HepG2 (cell line): ENCODE measurements at regions not wholly inside any gene's neighbourhood (a gene's known extent, or its start where the extent isn't known, plus 50 kb on each side); places are given as distances from the start of the nearest gene placed in this dataset.

ENCODE experiments used
- ATAC-seq: fragments of 200-7000 bp; cut with Tn5 transposase; 3 replicates; pipeline ENCODE4 v1.9.1; 2020; ENCODE audit warnings: mild to moderate bottlenecking, moderate library complexity
- BruUV-seq: library from RNA; stranded (reverse); fragments of 400-500 nt; replicated peaks from 2 replicates; lab custom pipeline; 2021; lab: Mats Ljungman, UMichigan
- CTCF ChIA-PET: fragments of 300-600 bp; formaldehyde crosslinking; extraction: SDS; loops from one replicate; lab custom pipeline; 2021; ENCODE audit warnings: low total read pairs, inconsistent platforms, low intra/inter-chr PET ratio; lab: Yijun Ruan, JAX
- POLR2A ChIA-PET: fragments of 350-600 bp; sonication (Branson Sonifier 250); formaldehyde crosslinking; loops from one replicate; lab custom pipeline; 2020; ENCODE audit warnings: antibody characterized with exemption, inconsistent platforms; lab: Yijun Ruan, JAX
- DNase-seq: peaks from one replicate; pipeline ENCODE4 v3.0.0-alpha.2; 2015; ENCODE audit warnings: low spot score
- FAIRE-seq: peaks from 3 replicates; lab custom pipeline; 2011; peaks lifted over from hg19 to GRCh38; lab: Jason Lieb, UNC
- H2AFZ ChIP-seq: one replicate; pipeline ENCODE4 v1.6.1; 2011; ENCODE audit warnings: low read length, inconsistent platforms
- H3K27ac ChIP-seq: fragments of 300-600 bp; 3 replicates; pipeline ENCODE4 v1.8.0; 2011; ENCODE audit warnings: mixed run types, mild to moderate bottlenecking, mixed read lengths, low read length, inconsistent platforms; ENCODE audit not compliant: insufficient read depth; ENCODE audit errors: extremely low read length
- H3K27me3 ChIP-seq, 2 experiments: fragments of 200-600 bp in 1 of 2; 2 replicates in 1 of 2; 3 replicates in 1 of 2; pipeline versions ENCODE4 v1.6.0 to v1.8.0; 2011; ENCODE audit warnings: low read length in 2 of 2, mild to moderate bottlenecking in 2 of 2, moderate library complexity in 2 of 2, inconsistent platforms in 1 of 2; ENCODE audit not compliant: insufficient read depth in 2 of 2, control insufficient read depth in 1 of 2
- H3K36me3 ChIP-seq, 2 experiments: fragments of 200-600 bp in 1 of 2; replicated peaks in 1 of 2; 2 replicates in 1 of 2; 3 replicates in 1 of 2; pipeline versions ENCODE4 v1.5.1 to v1.8.0; 2011; ENCODE audit warnings: low read length in 2 of 2, inconsistent platforms in 1 of 2; ENCODE audit not compliant: insufficient read depth in 2 of 2, control insufficient read depth in 1 of 2
- H3K4me1 ChIP-seq: 2 replicates; pipeline ENCODE4 v1.5.1; 2012; ENCODE audit warnings: low read length, inconsistent platforms; ENCODE audit not compliant: insufficient read depth
- H3K4me2 ChIP-seq: 2 replicates; pipeline ENCODE4 v1.6.0; 2011; ENCODE audit warnings: low read depth, low read length, inconsistent platforms
- H3K4me3 ChIP-seq, 3 experiments: fragments of 200-600 bp in 1 of 3; sonication (generic), shearing (Covaris generic) in 1 of 3; replicated peaks in 1 of 3; 2 replicates each; pipeline ENCODE4 v1.5.1; 2011 to 2016; ENCODE audit warnings: low read length in 3 of 3, inconsistent platforms in 2 of 3, low read depth in 2 of 3, mild to moderate bottlenecking in 2 of 3, control low read depth in 1 of 3, mixed read lengths in 1 of 3; ENCODE audit not compliant: insufficient read depth in 1 of 3
- H3K79me2 ChIP-seq: one replicate; pipeline ENCODE4 v1.6.1; 2011; ENCODE audit warnings: low read length, inconsistent platforms; ENCODE audit not compliant: insufficient read depth
- H3K9ac ChIP-seq: 2 replicates; pipeline ENCODE4 v1.6.0; 2011; ENCODE audit warnings: mild to moderate bottlenecking, low read depth, low read length, inconsistent platforms; ENCODE audit not compliant: insufficient read depth
- H3K9me3 ChIP-seq: 2 replicates; pipeline ENCODE4 v1.5.1; 2012; ENCODE audit warnings: mild to moderate bottlenecking, low read length
- H4K20me1 ChIP-seq: 2 replicates; pipeline ENCODE4 v1.6.0; 2011; ENCODE audit warnings: inconsistent platforms, mild to moderate bottlenecking, low read length, moderate library complexity; ENCODE audit not compliant: insufficient read depth
- ETV6 ChIP-seq: sonication (generic); formaldehyde crosslinking; conservative IDR thresholded peaks from 2 replicates; pipeline ENCODE4 v1.4.0; 2020; ENCODE audit warnings: missing genetic modification reagents
- GPN1 ChIP-seq: sonication (generic); formaldehyde crosslinking; IDR thresholded peaks from 2 replicates; pipeline ENCODE4 v1.5.1; 2020; ENCODE audit warnings: missing genetic modification reagents, borderline replicate concordance
- HNRNPK ChIP-seq: fragments of 200-400 bp; formaldehyde crosslinking; IDR thresholded peaks from 2 replicates; pipeline ENCODE4 v1.6.1; 2018; ENCODE audit warnings: low read length, low read depth, moderate library complexity, mild to moderate bottlenecking; ENCODE audit not compliant: poor library complexity, severe bottlenecking
- JARID2 ChIP-seq: sonication (generic); formaldehyde crosslinking; IDR thresholded peaks from 2 replicates; pipeline ENCODE4 v1.8.1; 2023; ENCODE audit warnings: missing genetic modification reagents, inconsistent platforms; ENCODE audit not compliant: insufficient replicate concordance
- NR2F2 ChIP-seq: IDR thresholded peaks from 2 replicates; pipeline ENCODE4 v1.6.1; 2012; ENCODE audit warnings: low read depth, inconsistent platforms, borderline replicate concordance
- PCBP1 ChIP-seq: fragments of 200-400 bp; formaldehyde crosslinking; IDR thresholded peaks from 2 replicates; pipeline ENCODE4 v1.6.1; 2017; ENCODE audit warnings: mild to moderate bottlenecking, low read depth, low read length, borderline replicate concordance
- ZFYVE20 ChIP-seq: sonication (generic); formaldehyde crosslinking; IDR thresholded peaks from 2 replicates; pipeline ENCODE4 v1.8.0; 2023; ENCODE audit warnings: low read depth, mild to moderate bottlenecking, moderate library complexity, missing genetic modification reagents, borderline replicate concordance
- ZMYM3 ChIP-seq: sonication (generic); formaldehyde crosslinking; IDR thresholded peaks from 2 replicates; pipeline ENCODE4 v1.5.1; 2020; ENCODE audit warnings: mild to moderate bottlenecking, missing genetic modification reagents
- ZNF205 ChIP-seq: IDR thresholded peaks from 2 replicates; pipeline ENCODE4 v1.6.1; 2018; ENCODE audit warnings: missing biosample characterization, missing genetic modification reagents
- ZNF337 ChIP-seq: sonication (generic); formaldehyde crosslinking; IDR thresholded peaks from 2 replicates; pipeline ENCODE4 v1.5.1; 2020; ENCODE audit warnings: missing genetic modification reagents, low read depth, mild to moderate bottlenecking, borderline replicate concordance
- ZNF607 ChIP-seq: sonication (generic); formaldehyde crosslinking; IDR thresholded peaks from 2 replicates; pipeline ENCODE4 v1.5.1; 2020; ENCODE audit warnings: missing genetic modification reagents, mild to moderate bottlenecking, borderline replicate concordance
- ZNF724P ChIP-seq: sonication (generic); formaldehyde crosslinking; IDR thresholded peaks from 2 replicates; pipeline ENCODE4 v1.8.0; 2022; ENCODE audit warnings: missing genetic modification reagents, borderline replicate concordance
- WGBS: methylation state at CpG from one replicate; pipeline ENCODE4 v1.1.6; 2017; ENCODE audit warnings: low lambda C conversion rate; 5-methylcytosine and 5-hydroxymethylcytosine counted together
- in situ Hi-C: cut with HindIII; loops from 2 replicates; pipeline ENCODE4 v1.10.0; 2017; ENCODE audit warnings: low pct_unique_long_range_greater_than_20kb; ENCODE audit not compliant: extremely low pct_ligation_motif_present
- intact Hi-C: fragments of 100-400 bp; cut with micrococcal nuclease; formaldehyde crosslinking; loops from one replicate; pipeline ENCODE4 v1.10.0; 2022; ENCODE audit not compliant: unreplicated experiment
- TF ChIP-seq, protein P1 (sequence below): sonication (generic); formaldehyde crosslinking; IDR thresholded peaks from 2 replicates; pipeline ENCODE4 v1.4.0; 2020; ENCODE audit warnings: missing genetic modification reagents, borderline replicate concordance
- TF ChIP-seq, protein P2 (sequence below): sonication (generic); formaldehyde crosslinking; IDR thresholded peaks from 2 replicates; pipeline ENCODE4 v1.4.0; 2020; ENCODE audit warnings: missing genetic modification reagents, borderline replicate concordance
- TF ChIP-seq, protein P3 (sequence below): sonication (generic); formaldehyde crosslinking; IDR thresholded peaks from 2 replicates; pipeline ENCODE4 v1.5.0; 2020; ENCODE audit warnings: missing genetic modification reagents

GRCh38 chr16:9536905-9537304 lies 445.5 kb downstream of the HAPSTR1 start:
- Histone ChIP-seq H3K27ac (no peak overlapping the region), H3K9me3 (peaks cover 8% of the 10 kb centered on the region), H3K9ac (no peak overlapping the region), H3K4me2 (no peak overlapping the region), H3K79me2 (no peaks in the 10 kb centered on the region), H3K4me1 (no peaks in the 10 kb centered on the region), H3K36me3 (no peaks in the 10 kb centered on the region), H3K4me3 (no peak overlapping the region), H4K20me1 (no peaks in the 10 kb centered on the region), H3K27me3 (0 out of 5 replicates have a peak, but pooled peaks cover 0 to 1% of the 10 kb centered on the region in 2 experiments), H2AFZ (no peak overlapping the region)
- DNase-seq (no peak), FAIRE-seq (no peak), ATAC-seq (no peak)
- ChIA-PET CTCF (no interaction called here), POLR2A (no interaction called here)
- intact Hi-C loops (no loop called here), in situ Hi-C loops (no loop called here)
- no TSS peak for BruUV-seq
- WGBS, result 3% methylated on average over 3 of the region's 3 CpGs
- TF ChIP-seq PCBP1, result no peak
- TF ChIP-seq ZMYM3 (CRISPR knock-in tag), result 0 out of 2 replicates have a peak, but pooled peaks have one; percentile 34

GRCh38 chr16:9539346-9539745 lies 447.9 kb downstream of the HAPSTR1 start:
- H3K4me1 ChIP-seq, result no peaks in the 10 kb centered on the region
- H3K9ac ChIP-seq, result no peak overlapping the region
- ChIA-PET POLR2A (no interaction called here), CTCF (no interaction called here)
- peak; percentile 44; the same call in 1 of the 3 replicates for ATAC-seq
- H3K36me3 ChIP-seq, result no peaks in the 10 kb centered on the region
- H3K27ac ChIP-seq, result no peak overlapping the region
- no peak for DNase-seq
- H3K27me3 ChIP-seq, result 0 out of 5 replicates have a peak, but pooled peaks cover 0 to 1% of the 10 kb centered on the region in 2 experiments
- FAIRE-seq, result no peak
- no peaks in the 10 kb centered on the region for H4K20me1 ChIP-seq
- intact Hi-C loops, result no loop called here
- no TSS peak for BruUV-seq
- H3K4me2 ChIP-seq, result no peak overlapping the region
- no peaks in the 10 kb centered on the region for H3K79me2 ChIP-seq
- H3K9me3 ChIP-seq, result peaks cover 8% of the 10 kb centered on the region
- no peak overlapping the region for H3K4me3 ChIP-seq
- WGBS, result 0% methylated on average over 1 of the region's 1 CpG
- H2AFZ ChIP-seq, result no peak overlapping the region
- in situ Hi-C loops, result no loop called here
- TF ChIP-seq JARID2 (CRISPR knock-in tag) (no peak), ZNF724P (CRISPR knock-in tag) (no peak), ZFYVE20 (CRISPR knock-in tag) (no peak), ETV6 (CRISPR knock-in tag) (no peak), ZNF337 (CRISPR knock-in tag) (no peak), ZNF607 (CRISPR knock-in tag) (no peak), NR2F2 (no peak), PCBP1 (no peak), GPN1 (CRISPR knock-in tag) (no peak), ZNF205 (CRISPR knock-in tag) (no peak), HNRNPK (no peak)
- TF ChIP-seq, protein P1, sequence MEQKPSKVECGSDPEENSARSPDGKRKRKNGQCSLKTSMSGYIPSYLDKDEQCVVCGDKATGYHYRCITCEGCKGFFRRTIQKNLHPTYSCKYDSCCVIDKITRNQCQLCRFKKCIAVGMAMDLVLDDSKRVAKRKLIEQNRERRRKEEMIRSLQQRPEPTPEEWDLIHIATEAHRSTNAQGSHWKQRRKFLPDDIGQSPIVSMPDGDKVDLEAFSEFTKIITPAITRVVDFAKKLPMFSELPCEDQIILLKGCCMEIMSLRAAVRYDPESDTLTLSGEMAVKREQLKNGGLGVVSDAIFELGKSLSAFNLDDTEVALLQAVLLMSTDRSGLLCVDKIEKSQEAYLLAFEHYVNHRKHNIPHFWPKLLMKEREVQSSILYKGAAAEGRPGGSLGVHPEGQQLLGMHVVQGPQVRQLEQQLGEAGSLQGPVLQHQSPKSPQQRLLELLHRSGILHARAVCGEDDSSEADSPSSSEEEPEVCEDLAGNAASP, result no peak
- TF ChIP-seq, protein P2, sequence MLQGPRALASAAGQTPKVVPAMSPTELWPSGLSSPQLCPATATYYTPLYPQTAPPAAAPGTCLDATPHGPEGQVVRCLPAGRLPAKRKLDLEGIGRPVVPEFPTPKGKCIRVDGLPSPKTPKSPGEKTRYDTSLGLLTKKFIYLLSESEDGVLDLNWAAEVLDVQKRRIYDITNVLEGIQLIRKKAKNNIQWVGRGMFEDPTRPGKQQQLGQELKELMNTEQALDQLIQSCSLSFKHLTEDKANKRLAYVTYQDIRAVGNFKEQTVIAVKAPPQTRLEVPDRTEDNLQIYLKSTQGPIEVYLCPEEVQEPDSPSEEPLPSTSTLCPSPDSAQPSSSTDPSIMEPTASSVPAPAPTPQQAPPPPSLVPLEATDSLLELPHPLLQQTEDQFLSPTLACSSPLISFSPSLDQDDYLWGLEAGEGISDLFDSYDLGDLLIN, result no peak
- TF ChIP-seq, protein P3, sequence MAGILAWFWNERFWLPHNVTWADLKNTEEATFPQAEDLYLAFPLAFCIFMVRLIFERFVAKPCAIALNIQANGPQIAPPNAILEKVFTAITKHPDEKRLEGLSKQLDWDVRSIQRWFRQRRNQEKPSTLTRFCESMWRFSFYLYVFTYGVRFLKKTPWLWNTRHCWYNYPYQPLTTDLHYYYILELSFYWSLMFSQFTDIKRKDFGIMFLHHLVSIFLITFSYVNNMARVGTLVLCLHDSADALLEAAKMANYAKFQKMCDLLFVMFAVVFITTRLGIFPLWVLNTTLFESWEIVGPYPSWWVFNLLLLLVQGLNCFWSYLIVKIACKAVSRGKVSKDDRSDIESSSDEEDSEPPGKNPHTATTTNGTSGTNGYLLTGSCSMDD (CRISPR knock-in tag), result no peak
